ENCODE measurements at regions not wholly inside any gene's neighbourhood (a gene's known extent, or its start where the extent isn't known, plus 50 kb on each side); places are given as distances from the start of the nearest gene placed in this dataset.

GRCh38 chr5:110916381-110917049 is 155.0 kb upstream of the TSLP start (continued):
- TF ChIP-seq ZBTB33 (IDR thresholded peaks at IDR 0.05; ENCODE audit: borderline replicate concordance, low read depth) = peak; percentile 54; the same call in 1 of the 2 replicates
- no peak for TF ChIP-seq REST (IDR thresholded peaks at IDR 0.05; ENCODE audit: low read depth, low read length)
- TF ChIP-seq, protein P1, sequence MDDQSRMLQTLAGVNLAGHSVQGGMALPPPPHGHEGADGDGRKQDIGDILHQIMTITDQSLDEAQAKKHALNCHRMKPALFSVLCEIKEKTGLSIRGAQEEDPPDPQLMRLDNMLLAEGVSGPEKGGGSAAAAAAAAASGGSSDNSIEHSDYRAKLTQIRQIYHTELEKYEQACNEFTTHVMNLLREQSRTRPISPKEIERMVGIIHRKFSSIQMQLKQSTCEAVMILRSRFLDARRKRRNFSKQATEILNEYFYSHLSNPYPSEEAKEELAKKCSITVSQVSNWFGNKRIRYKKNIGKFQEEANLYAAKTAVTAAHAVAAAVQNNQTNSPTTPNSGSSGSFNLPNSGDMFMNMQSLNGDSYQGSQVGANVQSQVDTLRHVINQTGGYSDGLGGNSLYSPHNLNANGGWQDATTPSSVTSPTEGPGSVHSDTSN (IDR thresholded peaks at IDR 0.05) = peak; percentile 85
- TF ChIP-seq GABPA (IDR thresholded peaks at IDR 0.05; ENCODE audit: low read depth) = no peak; the same call in 1 of the 2 replicates
- TF ChIP-seq SMC3 (IDR thresholded peaks at IDR 0.05; ENCODE audit: low read depth, low read length) = no peak
- 0 out of 2 replicates have a peak, but pooled peaks have one; percentile 14 for TF ChIP-seq RCOR1 (IDR thresholded peaks at IDR 0.05; ENCODE audit: low read length)

- peak overlapping the region; percentile 56 for H2AFZ ChIP-seq (ENCODE audit: low read depth)
- ChIA-PET POLR2A (no interaction called here), CTCF (interaction anchor here (1.1 kb wide), 1 partner anchor 10 kb away, joined by 3 read pairs; no protein-coding TSS in a partner anchor)
- no peaks in the 10 kb centered on the region for H3K36me3 ChIP-seq (replicated peaks in 1 of 2; ENCODE audit: control insufficient read depth in 1 of 2, insufficient read depth in 2 of 2, low read length in 1 of 2)
- WGBS (ENCODE audit: low lambda C conversion rate) = 16% methylated on average over 6 of the region's 6 CpGs
- H3K27me3 ChIP-seq (ENCODE audit: insufficient read depth) = no peaks in the 10 kb centered on the region
- H3F3A ChIP-seq (replicated peaks; ENCODE audit: insufficient read depth) = peaks cover 30% of the 10 kb centered on the region
- no peak for DNase-seq
- H4K20me1 ChIP-seq (ENCODE audit: insufficient read depth) = no peaks in the 10 kb centered on the region
- peak overlapping the region; percentile 44; the same call in 1 of the 2 replicates for H3K9ac ChIP-seq
- no peaks in the 10 kb centered on the region for H3K9me3 ChIP-seq
- H3K4me1 ChIP-seq (ENCODE audit: control insufficient read depth in 1 of 2, insufficient read depth in 2 of 2, low read depth in 1 of 2, low read length in 1 of 2) = peaks cover 16 to 18% of the 10 kb centered on the region in 2 experiments
- H3K9me2 ChIP-seq = no peaks in the 10 kb centered on the region
- peak overlapping the region in 1 of 2 experiments; percentile 9; a peak in 2 of 4 replicates for H3K4me3 ChIP-seq (ENCODE audit: low read depth in 2 of 2, low read length in 1 of 2)
- H3K27ac ChIP-seq (ENCODE audit: low read depth in 2 of 2, low read length in 1 of 2) = peak overlapping the region; percentile 91 to 95
- no peaks in the 10 kb centered on the region for H3K79me2 ChIP-seq (ENCODE audit: insufficient read depth)
- H3K4me2 ChIP-seq = peak overlapping the region; percentile 69
- TF ChIP-seq NRF1 (IDR thresholded peaks at IDR 0.05; ENCODE audit: low read depth, low read length) (no peak), ZBTB33 (IDR thresholded peaks at IDR 0.05; ENCODE audit: borderline replicate concordance, low read depth) (0 out of 2 replicates have a peak, but pooled peaks have one; percentile 29), GATA2 (CRISPR knock-in tag; IDR thresholded peaks at IDR 0.05) (no peak), RFX5 (IDR thresholded peaks at IDR 0.05; ENCODE audit: low read length) (no peak), FOXM1 (IDR thresholded peaks at IDR 0.05; ENCODE audit: low read depth) (peak; percentile 65), REST (IDR thresholded peaks at IDR 0.05; ENCODE audit: low read depth, low read length) (no peak), RXRA (IDR thresholded peaks at IDR 0.05; ENCODE audit: borderline replicate concordance, low read depth) (no peak; the same call in 1 of the 2 replicates), EZH2phosphoT487 (IDR thresholded peaks at IDR 0.05; ENCODE audit: borderline replicate concordance, low read depth) (no peak), SMC3 (IDR thresholded peaks at IDR 0.05; ENCODE audit: low read depth, low read length) (0 out of 2 replicates have a peak, but pooled peaks have one; percentile 13), TAF1 (IDR thresholded peaks at IDR 0.05; ENCODE audit: borderline replicate concordance, low read depth, low read length) (no peak), RCOR1 (IDR thresholded peaks at IDR 0.05; ENCODE audit: low read length) (no peak), NFIC (IDR thresholded peaks at IDR 0.05; ENCODE audit: borderline replicate concordance) (peak; percentile 84)
Observed at GRCh38 chr5:110917161-110917875, 154.2 kb upstream of the TSLP start.

Measured in SK-N-SH (cell line).